ENCODE measurements at regions not wholly inside any gene's neighbourhood (a gene's known extent, or its start where the extent isn't known, plus 50 kb on each side); places are given as distances from the start of the nearest gene placed in this dataset.
"Not testable (repeated sequence)": the region's sequence is repeated elsewhere in the genome, so short reads cannot be mapped to it uniquely, and the experiment has no call there.

DNA sequence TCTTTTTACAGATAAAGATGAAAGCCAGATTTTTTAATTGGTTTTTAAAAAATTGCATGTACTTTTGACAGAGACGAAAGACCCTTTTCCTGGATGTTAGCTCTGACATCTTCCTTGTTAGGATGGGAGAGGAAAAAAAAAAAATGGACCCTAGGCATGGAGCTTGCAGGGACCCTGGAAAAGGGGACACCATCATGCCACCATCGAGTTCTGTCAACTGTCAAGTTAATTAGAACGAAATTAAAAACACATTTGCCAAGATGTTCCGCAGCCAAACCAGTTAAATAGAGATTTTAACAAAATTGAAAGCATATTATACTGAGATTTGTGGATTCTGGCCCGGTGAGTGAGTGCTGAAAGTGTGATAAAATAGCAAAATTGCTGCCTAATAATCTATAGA, 202.6 kb downstream of the BUB3 start:
- Histone ChIP-seq H3K4me1 (no peaks in the 10 kb centered on the region), H3K4me3 (no peak overlapping the region), H3K36me3 (no peaks in the 10 kb centered on the region), H3K9me3 (no peaks in the 10 kb centered on the region), H3K27ac (no peak overlapping the region), H3K27me3 (no peaks in the 10 kb centered on the region)
- 79 to 81% methylated on average over 5 of the region's 5 CpGs for WGBS, 2 donors
- ATAC-seq (ENCODE audit: low FRiP score in 2 of 2) (no peak), DNase-seq (no peak)
- no peak for TF ChIP-seq POLR2A (IDR thresholded peaks at IDR 0.05)
- TF ChIP-seq, protein P1, sequence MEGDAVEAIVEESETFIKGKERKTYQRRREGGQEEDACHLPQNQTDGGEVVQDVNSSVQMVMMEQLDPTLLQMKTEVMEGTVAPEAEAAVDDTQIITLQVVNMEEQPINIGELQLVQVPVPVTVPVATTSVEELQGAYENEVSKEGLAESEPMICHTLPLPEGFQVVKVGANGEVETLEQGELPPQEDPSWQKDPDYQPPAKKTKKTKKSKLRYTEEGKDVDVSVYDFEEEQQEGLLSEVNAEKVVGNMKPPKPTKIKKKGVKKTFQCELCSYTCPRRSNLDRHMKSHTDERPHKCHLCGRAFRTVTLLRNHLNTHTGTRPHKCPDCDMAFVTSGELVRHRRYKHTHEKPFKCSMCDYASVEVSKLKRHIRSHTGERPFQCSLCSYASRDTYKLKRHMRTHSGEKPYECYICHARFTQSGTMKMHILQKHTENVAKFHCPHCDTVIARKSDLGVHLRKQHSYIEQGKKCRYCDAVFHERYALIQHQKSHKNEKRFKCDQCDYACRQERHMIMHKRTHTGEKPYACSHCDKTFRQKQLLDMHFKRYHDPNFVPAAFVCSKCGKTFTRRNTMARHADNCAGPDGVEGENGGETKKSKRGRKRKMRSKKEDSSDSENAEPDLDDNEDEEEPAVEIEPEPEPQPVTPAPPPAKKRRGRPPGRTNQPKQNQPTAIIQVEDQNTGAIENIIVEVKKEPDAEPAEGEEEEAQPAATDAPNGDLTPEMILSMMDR (IDR thresholded peaks at IDR 0.05), result no peak
- TF ChIP-seq POLR2AphosphoS5 (IDR thresholded peaks at IDR 0.05), result no peak
- TF ChIP-seq EP300 (IDR thresholded peaks at IDR 0.05), result no peak

DNA sequence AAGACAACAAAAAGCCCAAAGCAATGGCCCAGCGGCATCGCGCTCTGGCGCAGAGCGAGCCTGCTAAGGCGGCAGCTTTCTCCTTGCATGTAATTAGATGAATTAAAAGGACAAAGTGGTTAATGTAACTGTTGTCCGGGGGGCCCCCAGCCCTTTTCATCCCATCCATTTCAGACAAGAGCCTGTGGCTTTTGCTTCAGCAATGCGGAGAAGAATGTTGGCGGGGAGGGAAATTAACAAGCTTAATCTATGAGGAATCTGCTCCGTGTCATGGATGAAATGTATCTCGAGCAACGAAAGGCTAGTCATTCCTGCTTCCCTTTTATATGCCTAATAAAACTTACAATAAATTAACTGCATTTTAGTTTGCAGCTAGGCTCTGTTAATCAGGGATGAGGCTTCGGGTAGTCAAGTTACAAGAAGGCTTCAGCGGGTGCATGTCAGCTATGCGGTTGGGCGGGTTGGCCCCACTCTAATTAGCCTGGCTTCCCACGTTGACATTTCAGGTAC, 203.3 kb downstream of the BUB3 start:
- no peaks in the 10 kb centered on the region for H3K9me3 ChIP-seq
- peak in 1 of 2 donors; percentile 50 for DNase-seq
- no peaks in the 10 kb centered on the region for H3K27me3 ChIP-seq
- ATAC-seq (ENCODE audit: low FRiP score in 2 of 2), result no peak
- no peaks in the 10 kb centered on the region for H3K4me1 ChIP-seq
- 72 to 77% methylated on average over 17 of the region's 17 CpGs for WGBS, 2 donors
- H3K36me3 ChIP-seq, result no peaks in the 10 kb centered on the region
- no peak overlapping the region for H3K27ac ChIP-seq
- H3K4me3 ChIP-seq, result no peak overlapping the region
- TF ChIP-seq POLR2AphosphoS5 (IDR thresholded peaks at IDR 0.05) (no peak), POLR2A (IDR thresholded peaks at IDR 0.05) (no peak), EP300 (IDR thresholded peaks at IDR 0.05) (no peak)
- TF ChIP-seq, protein P1 (IDR thresholded peaks at IDR 0.05), result no peak

DNA sequence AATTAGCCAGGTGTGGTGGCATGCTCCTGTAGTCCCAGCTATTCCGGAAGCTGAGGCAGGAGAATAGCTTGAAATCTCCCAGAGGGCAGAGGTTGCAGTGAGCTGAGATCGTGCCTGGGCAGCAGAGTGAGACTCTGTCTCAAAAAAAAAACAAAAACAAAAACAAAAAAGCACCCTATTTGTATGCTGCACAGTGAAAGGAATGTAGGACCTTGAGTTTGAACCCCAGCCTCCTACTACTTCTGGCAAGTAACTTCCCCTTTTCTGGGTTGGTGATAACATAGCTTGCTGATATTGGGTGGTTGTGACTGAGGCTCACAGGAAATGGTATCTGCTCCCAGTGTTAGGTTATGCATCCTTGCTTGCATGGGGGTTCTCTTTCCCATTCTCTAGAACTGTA, 205.3 kb downstream of the BUB3 start:
- no peak overlapping the region for H3K27ac ChIP-seq
- no peak for DNase-seq
- H3K9me3 ChIP-seq, result no peaks in the 10 kb centered on the region
- H3K4me3 ChIP-seq, result no peak overlapping the region
- no peaks in the 10 kb centered on the region for H3K4me1 ChIP-seq
- H3K36me3 ChIP-seq, result no peaks in the 10 kb centered on the region
- no peaks in the 10 kb centered on the region for H3K27me3 ChIP-seq
- TF ChIP-seq EP300 (IDR thresholded peaks at IDR 0.05), result no peak
- TF ChIP-seq, protein P1 (IDR thresholded peaks at IDR 0.05), result no peak
- TF ChIP-seq POLR2AphosphoS5 (IDR thresholded peaks at IDR 0.05), result no peak
- ATAC-seq (ENCODE audit: low FRiP score in 2 of 2), result no peak
- WGBS, 2 donors, result 80 to 81% methylated on average over 2 of the region's 2 CpGs

DNA sequence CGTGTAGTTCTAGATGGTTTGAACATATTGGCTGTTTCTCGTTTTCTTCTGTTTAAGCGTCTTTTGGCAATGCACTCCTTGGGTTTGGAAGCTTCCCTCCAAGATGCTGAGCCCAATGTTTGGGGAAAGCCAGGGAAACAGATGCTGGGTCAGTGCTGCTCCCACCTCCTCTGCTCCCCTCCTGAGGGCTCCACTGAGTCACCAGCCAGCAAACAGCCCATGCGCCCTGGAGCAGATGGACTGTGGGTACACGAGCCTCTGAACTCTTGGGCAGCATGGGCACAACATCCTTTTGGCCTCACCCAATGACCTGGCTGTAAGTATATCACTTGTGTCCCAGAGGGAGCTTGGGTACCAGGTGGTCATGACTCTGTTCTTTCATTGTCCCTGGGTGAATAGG, 207.6 kb downstream of the BUB3 start:
- Histone ChIP-seq H3K27me3 (no peaks in the 10 kb centered on the region), H3K9me3 (no peaks in the 10 kb centered on the region), H3K4me1 (no peaks in the 10 kb centered on the region), H3K4me3 (no peak overlapping the region), H3K36me3 (no peaks in the 10 kb centered on the region), H3K27ac (no peak overlapping the region)
- 84 to 91% methylated on average over 4 to 5 of the region's 5 CpGs for WGBS, 2 donors
- TF ChIP-seq, protein P1 (IDR thresholded peaks at IDR 0.05), result no peak
- TF ChIP-seq EP300 (IDR thresholded peaks at IDR 0.05) (no peak), POLR2AphosphoS5 (IDR thresholded peaks at IDR 0.05) (no peak), POLR2A (IDR thresholded peaks at IDR 0.05) (no peak)
- no peak for DNase-seq
- ATAC-seq (ENCODE audit: low FRiP score in 2 of 2), result no peak

DNA sequence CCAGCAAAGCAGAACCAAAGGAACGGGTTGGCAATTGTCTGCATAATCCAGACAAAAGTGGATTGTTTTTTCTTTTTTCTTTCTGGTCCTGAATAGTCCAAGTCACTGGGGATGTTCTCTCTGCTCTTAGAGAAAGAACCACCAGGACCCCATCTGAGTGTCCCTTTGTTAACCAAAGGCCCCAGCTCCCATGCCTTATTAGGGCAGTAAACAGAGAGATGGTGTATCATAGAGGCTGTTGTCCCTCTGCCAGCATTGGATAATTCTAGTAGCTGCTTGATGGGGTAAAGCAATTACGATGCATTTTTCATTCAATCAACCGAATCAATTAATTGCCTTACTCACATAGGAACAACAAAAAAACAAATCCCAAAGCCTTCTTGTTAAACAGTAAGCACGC, 213.0 kb downstream of the BUB3 start:
- no peaks in the 10 kb centered on the region for H3K36me3 ChIP-seq
- no peak overlapping the region for H3K27ac ChIP-seq
- H3K9me3 ChIP-seq, result peaks cover 0 to 3% (median 0%) of the 10 kb centered on the region in 4 donors
- DNase-seq (no peak), ATAC-seq (ENCODE audit: low FRiP score in 2 of 2) (no peak)
- H3K4me1 ChIP-seq, result no peaks in the 10 kb centered on the region
- no peak overlapping the region for H3K4me3 ChIP-seq
- no peaks in the 10 kb centered on the region for H3K27me3 ChIP-seq
- WGBS, 2 donors, result 92 to 96% methylated on average over 4 of the region's 4 CpGs
- TF ChIP-seq POLR2A (IDR thresholded peaks at IDR 0.05) (no peak), EP300 (IDR thresholded peaks at IDR 0.05) (no peak), POLR2AphosphoS5 (IDR thresholded peaks at IDR 0.05) (no peak)
- TF ChIP-seq, protein P1 (IDR thresholded peaks at IDR 0.05), result no peak

DNA sequence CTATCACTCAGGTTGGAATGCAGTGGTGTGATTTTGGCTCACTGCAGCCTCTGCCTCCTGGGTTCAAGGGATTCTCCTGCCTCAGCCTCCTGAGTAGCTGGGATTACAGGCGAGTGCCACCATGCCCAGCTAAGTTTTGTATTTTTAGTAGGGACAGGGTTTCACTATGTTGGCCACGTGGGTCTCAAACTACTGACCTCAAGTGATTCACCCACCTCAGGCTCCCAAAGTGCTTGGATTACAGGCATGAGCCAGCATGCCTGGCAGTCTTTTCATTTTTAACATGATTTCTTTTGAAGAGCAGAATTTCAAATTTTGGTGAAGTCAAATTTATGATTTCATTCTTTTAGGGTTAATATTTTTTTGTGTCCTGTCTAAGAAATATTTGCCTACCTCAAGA, 217.4 kb downstream of the BUB3 start:
- H3K4me1 ChIP-seq; DNase-seq; H3K27me3 ChIP-seq; H3K4me3 ChIP-seq; H3K27ac ChIP-seq; H3K36me3 ChIP-seq; H3K9me3 ChIP-seq; ATAC-seq (ENCODE audit: low FRiP score in 2 of 2): not testable (repeated sequence)
- WGBS, 2 donors, result 68 to 75% methylated on average over 2 of the region's 2 CpGs
